ENCODE measurements at regions not wholly inside any gene's neighbourhood (a gene's known extent, or its start where the extent isn't known, plus 50 kb on each side); places are given as distances from the start of the nearest gene placed in this dataset.

- TF ChIP-seq CTCF (IDR thresholded peaks at IDR 0.05; ENCODE audit: low read depth, low read length) = no peak
- H3K4me3 ChIP-seq (ENCODE audit: low read depth, low read length) = no peak overlapping the region
Observed at GRCh38 chr13:85469320-85469719, 329.9 kb downstream of the SLITRK6 start.

DNA sequence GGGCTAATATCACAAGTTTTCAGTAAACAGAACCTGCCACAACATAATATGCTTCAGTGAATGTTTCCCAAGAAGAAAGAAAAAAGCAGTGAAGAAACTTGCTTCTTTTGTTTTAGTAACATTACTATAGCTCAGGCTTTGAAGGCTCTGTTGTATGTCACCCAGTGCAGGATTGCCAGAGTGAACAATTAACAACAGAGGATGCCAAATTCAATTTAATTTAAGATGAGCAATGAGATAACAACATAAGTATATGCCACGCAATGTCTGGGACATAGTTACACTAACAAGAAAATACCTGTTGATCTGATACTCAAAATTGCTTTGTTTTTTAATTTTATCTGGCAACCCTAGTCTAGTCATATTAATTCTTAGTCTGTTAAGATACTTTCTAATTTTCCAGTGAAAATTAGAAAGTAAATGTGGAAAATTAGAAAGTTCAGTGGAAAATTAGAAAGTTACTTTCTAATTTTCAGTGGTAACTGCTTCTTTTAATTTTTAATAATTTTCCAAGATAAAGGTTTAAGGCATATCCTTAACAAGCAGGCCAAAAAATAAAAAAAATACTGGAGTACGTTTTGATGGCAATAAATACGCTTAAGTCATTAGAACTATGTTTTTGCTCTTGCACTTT lies 336.3 kb downstream of the SLITRK6 start:
- TF ChIP-seq CTCF (IDR thresholded peaks at IDR 0.05; ENCODE audit: low read depth, low read length) = no peak
- no peak overlapping the region for H3K4me3 ChIP-seq (ENCODE audit: low read depth, low read length)

DNA sequence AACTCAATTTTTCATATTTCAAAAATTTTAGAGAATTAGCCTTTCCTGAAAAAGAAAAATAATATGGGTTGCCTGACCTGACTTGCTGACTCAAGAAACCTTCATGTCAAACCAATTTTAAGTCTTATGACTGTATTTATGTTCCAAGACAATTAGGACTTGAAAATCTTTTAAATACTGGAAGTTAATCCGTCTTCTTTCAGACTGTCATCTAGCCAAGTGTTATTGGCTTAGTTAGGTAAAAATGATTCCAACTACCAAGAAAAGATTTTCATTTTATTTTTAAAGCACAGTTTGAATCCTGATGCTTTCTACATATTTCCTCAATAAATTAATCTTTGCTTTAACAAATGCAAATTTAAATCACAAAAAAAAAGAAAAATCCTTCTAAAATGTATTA lies 337.6 kb downstream of the SLITRK6 start:
- no peak overlapping the region for H3K4me3 ChIP-seq (ENCODE audit: low read depth, low read length)
- no peak for TF ChIP-seq CTCF (IDR thresholded peaks at IDR 0.05; ENCODE audit: low read depth, low read length)

GRCh38 chr13:85445534-85445933 lies 353.7 kb downstream of the SLITRK6 start:
- H3K4me3 ChIP-seq (ENCODE audit: low read depth, low read length) = no peak overlapping the region
- no peak for TF ChIP-seq CTCF (IDR thresholded peaks at IDR 0.05; ENCODE audit: low read depth, low read length)

DNA sequence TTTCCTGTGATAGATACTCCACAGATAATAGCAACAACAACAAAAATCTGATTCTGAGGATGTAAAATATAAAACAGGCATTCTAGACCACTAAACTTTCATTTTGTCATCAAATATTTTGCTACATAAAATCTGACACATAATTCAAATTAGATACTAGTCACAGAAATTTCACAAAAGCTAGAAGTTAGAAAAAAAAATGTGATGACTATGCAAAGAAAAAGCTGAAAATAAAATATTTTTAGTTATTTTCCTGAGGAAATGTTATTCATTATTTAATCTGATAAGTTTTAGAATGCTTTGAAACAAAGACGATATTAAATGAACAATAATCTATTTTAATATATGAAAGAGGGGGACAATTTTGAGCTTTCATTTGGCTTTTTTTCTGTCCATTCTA lies 357.2 kb downstream of the SLITRK6 start:
- no peak overlapping the region for H3K4me3 ChIP-seq (ENCODE audit: low read depth, low read length)
- TF ChIP-seq CTCF (IDR thresholded peaks at IDR 0.05; ENCODE audit: low read depth, low read length) = no peak

DNA sequence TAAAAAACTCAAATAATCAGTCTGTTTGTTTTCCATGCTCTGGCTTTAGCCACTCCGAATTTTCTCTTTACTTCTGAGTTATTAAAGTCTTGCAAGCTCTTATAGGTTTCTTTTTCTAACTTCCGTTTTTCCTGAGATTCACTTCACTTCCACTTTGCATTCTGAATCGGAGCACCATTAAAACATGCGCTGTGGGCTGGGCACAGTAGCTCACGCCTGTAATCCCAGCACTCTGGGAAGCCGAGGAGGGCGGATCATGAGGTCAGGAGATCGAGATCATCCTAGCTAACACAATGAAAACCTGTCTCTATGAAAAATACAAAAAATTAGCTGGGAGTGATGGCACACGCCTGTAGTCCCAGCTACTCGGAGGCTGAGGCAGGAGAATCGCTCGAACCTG lies 357.9 kb downstream of the SLITRK6 start:
- no peak overlapping the region for H3K4me3 ChIP-seq (ENCODE audit: low read depth, low read length)
- no peak for TF ChIP-seq CTCF (IDR thresholded peaks at IDR 0.05; ENCODE audit: low read depth, low read length)

- no peak overlapping the region for H3K4me3 ChIP-seq (ENCODE audit: low read depth, low read length)
- TF ChIP-seq CTCF (IDR thresholded peaks at IDR 0.05; ENCODE audit: low read depth, low read length) = no peak
Observed at GRCh38 chr13:85436029-85436428, 363.2 kb downstream of the SLITRK6 start.
